ENCODE measurements at regions not wholly inside any gene's neighbourhood (a gene's known extent, or its start where the extent isn't known, plus 50 kb on each side); places are given as distances from the start of the nearest gene placed in this dataset.

GRCh38 chr3:116886202-116886893 is 176.8 kb downstream of the TUSC7 start:
- Histone ChIP-seq H3K36me3 (no peaks in the 10 kb centered on the region), H3K9me3 (no peaks in the 10 kb centered on the region), H3K27ac (no peak overlapping the region), H3K4me1 (no peaks in the 10 kb centered on the region), H3K4me3 (no peak overlapping the region), H3K27me3 (no peaks in the 10 kb centered on the region)
- in situ Hi-C loops (cut with MboI; ENCODE audit: low sequenced_read_pairs in 4 of 4): no loop called here
- intact Hi-C loops (cut with DNase I; ENCODE audit: low total_unique reads): no loop called here
- no peak for TF ChIP-seq POLR2A (IDR thresholded peaks at IDR 0.05)
- TF ChIP-seq CTCF (IDR thresholded peaks at IDR 0.05 in 4 of 5, conservative IDR thresholded peaks at IDR 0.05 in 1 of 5): no peak
- DNase-seq (no peak), ATAC-seq (no peak)

GRCh38 chr3:116896116-116896515 is 186.5 kb downstream of the TUSC7 start:
- DNase-seq: no peak
- Histone ChIP-seq H3K36me3 (no peaks in the 10 kb centered on the region), H3K27ac (no peak overlapping the region), H3K27me3 (no peaks in the 10 kb centered on the region), H3K9me3 (no peaks in the 10 kb centered on the region), H3K4me3 (no peak overlapping the region), H3K4me1 (no peaks in the 10 kb centered on the region)
- in situ Hi-C loops (cut with MboI; ENCODE audit: low sequenced_read_pairs in 4 of 4) (no loop called here), intact Hi-C loops (cut with DNase I; ENCODE audit: low total_unique reads) (no loop called here)
- TF ChIP-seq CTCF (IDR thresholded peaks at IDR 0.05 in 4 of 5, conservative IDR thresholded peaks at IDR 0.05 in 1 of 5) (no peak), POLR2A (IDR thresholded peaks at IDR 0.05) (no peak)
- ATAC-seq: no peak

- Histone ChIP-seq H3K4me1 (no peaks in the 10 kb centered on the region), H3K27ac (no peak overlapping the region), H3K4me3 (no peak overlapping the region), H3K9me3 (no peaks in the 10 kb centered on the region), H3K27me3 (no peaks in the 10 kb centered on the region), H3K36me3 (no peaks in the 10 kb centered on the region)
- ATAC-seq (no peak), DNase-seq (no peak)
- TF ChIP-seq POLR2A (IDR thresholded peaks at IDR 0.05) (no peak), CTCF (IDR thresholded peaks at IDR 0.05 in 4 of 5, conservative IDR thresholded peaks at IDR 0.05 in 1 of 5) (no peak)
- intact Hi-C loops (cut with DNase I; ENCODE audit: low total_unique reads) (no loop called here), in situ Hi-C loops (cut with MboI; ENCODE audit: low sequenced_read_pairs in 4 of 4) (no loop called here)
Measured at GRCh38 chr3:116897382-116897781, 187.8 kb downstream of the TUSC7 start.

- Histone ChIP-seq H3K36me3 (no peaks in the 10 kb centered on the region), H3K4me3 (no peak overlapping the region), H3K27ac (no peak overlapping the region), H3K4me1 (no peaks in the 10 kb centered on the region), H3K27me3 (no peaks in the 10 kb centered on the region), H3K9me3 (no peaks in the 10 kb centered on the region)
- intact Hi-C loops (cut with DNase I; ENCODE audit: low total_unique reads): no loop called here
- ATAC-seq (no peak), DNase-seq (no peak)
- in situ Hi-C loops (cut with MboI; ENCODE audit: low sequenced_read_pairs in 4 of 4): no loop called here
- TF ChIP-seq POLR2A (IDR thresholded peaks at IDR 0.05) (no peak), CTCF (IDR thresholded peaks at IDR 0.05 in 4 of 5, conservative IDR thresholded peaks at IDR 0.05 in 1 of 5) (no peak)
Measured at GRCh38 chr3:116899253-116899652, 189.7 kb downstream of the TUSC7 start.

- ATAC-seq: no peak
- intact Hi-C loops (cut with DNase I; ENCODE audit: low total_unique reads) (no loop called here), in situ Hi-C loops (cut with MboI; ENCODE audit: low sequenced_read_pairs in 4 of 4) (no loop called here)
- no peak for TF ChIP-seq CTCF (IDR thresholded peaks at IDR 0.05 in 4 of 5, conservative IDR thresholded peaks at IDR 0.05 in 1 of 5)
- no peak for TF ChIP-seq POLR2A (IDR thresholded peaks at IDR 0.05)
- no peaks in the 10 kb centered on the region for H3K9me3 ChIP-seq
- no peak overlapping the region for H3K4me3 ChIP-seq
- no peak overlapping the region for H3K27ac ChIP-seq
- no peaks in the 10 kb centered on the region for H3K27me3 ChIP-seq
- no peaks in the 10 kb centered on the region for H3K36me3 ChIP-seq
- no peak for DNase-seq
- no peaks in the 10 kb centered on the region for H3K4me1 ChIP-seq
Measured at GRCh38 chr3:116905334-116905733, 195.8 kb downstream of the TUSC7 start.

Measured in gastrocnemius medialis (tissue), 4 donors.